Mesendoderm (in vitro differentiated cells): ENCODE measurements at regions not wholly inside any gene's neighbourhood (a gene's known extent, or its start where the extent isn't known, plus 50 kb on each side); places are given as distances from the start of the nearest gene placed in this dataset.

Experiments
- DNase-seq: peaks from one replicate; pipeline ENCODE4 v3.0.0; 2013
- H2AK5ac ChIP-seq: 2 replicates; pipeline ENCODE4 v1.6.1; 2013; ENCODE audit warnings: low read length, inconsistent platforms
- H2BK120ac ChIP-seq: 2 replicates; pipeline ENCODE4 v1.6.1; 2013; ENCODE audit warnings: low read depth, mild to moderate bottlenecking, low read length, moderate library complexity, mixed read lengths
- H2BK15ac ChIP-seq: replicated peaks from 2 replicates; pipeline ENCODE4 v1.6.1; 2013; ENCODE audit warnings: low read depth, mild to moderate bottlenecking, moderate library complexity
- H2BK5ac ChIP-seq: 2 replicates; pipeline ENCODE4 v1.6.1; 2013; ENCODE audit warnings: low read length, inconsistent platforms
- H3K18ac ChIP-seq: 2 replicates; pipeline ENCODE4 v1.6.1; 2013; ENCODE audit warnings: mild to moderate bottlenecking, low read length, mixed read lengths
- H3K23ac ChIP-seq: one replicate; pipeline ENCODE4 v1.6.1; 2013; ENCODE audit warnings: low read length
- H3K27ac ChIP-seq: 2 replicates; pipeline ENCODE4 v1.5.1; 2013; ENCODE audit warnings: low read depth, mild to moderate bottlenecking, inconsistent platforms, low read length, moderate library complexity
- H3K27me3 ChIP-seq: 2 replicates; pipeline ENCODE4 v1.6.1; 2013; ENCODE audit warnings: low read length, control low read depth, mild to moderate bottlenecking, inconsistent platforms; ENCODE audit not compliant: insufficient read depth, poor library complexity
- H3K36me3 ChIP-seq: 2 replicates; pipeline ENCODE4 v1.6.1; 2013; ENCODE audit warnings: low read length, inconsistent platforms; ENCODE audit not compliant: control insufficient read depth, insufficient read depth
- H3K4ac ChIP-seq: one replicate; pipeline ENCODE4 v1.6.1; 2013; ENCODE audit warnings: low read depth, mild to moderate bottlenecking, low read length, moderate library complexity
- H3K4me1 ChIP-seq: 2 replicates; pipeline ENCODE4 v1.6.1; 2013; ENCODE audit warnings: low read depth, low read length, inconsistent platforms; ENCODE audit not compliant: control insufficient read depth
- H3K4me2 ChIP-seq: 2 replicates; pipeline ENCODE4 v1.6.1; 2013; ENCODE audit warnings: low read length
- H3K4me3 ChIP-seq: 2 replicates; pipeline ENCODE4 v1.5.1; 2013; ENCODE audit warnings: mild to moderate bottlenecking, low read length
- H3K56ac ChIP-seq: one replicate; pipeline ENCODE4 v1.6.1; 2013; ENCODE audit warnings: low read length
- H3K79me1 ChIP-seq: 2 replicates; pipeline ENCODE4 v1.6.1; 2013; ENCODE audit warnings: low read length, inconsistent platforms
- H3K79me2 ChIP-seq: 2 replicates; pipeline ENCODE4 v1.6.1; 2013; ENCODE audit warnings: mild to moderate bottlenecking, low read length; ENCODE audit not compliant: control insufficient read depth, insufficient read depth
- H3K9ac ChIP-seq: 2 replicates; pipeline ENCODE4 v1.6.1; 2013; ENCODE audit warnings: low read length, inconsistent platforms
- H4K5ac ChIP-seq: one replicate; pipeline ENCODE4 v1.6.1; 2013; ENCODE audit warnings: low read length
- H4K8ac ChIP-seq: one replicate; pipeline ENCODE4 v1.6.1; 2013; ENCODE audit warnings: low read depth, mild to moderate bottlenecking, control low read depth, low read length, moderate library complexity
- WGBS: extraction: QIAGEN DNeasy Blood & Tissue Kit; methylation state at CpG from one replicate; pipeline ENCODE4 v1.1.7; 2013; ENCODE audit warnings: low lambda C conversion rate, missing lambda C conversion rate; ENCODE audit not compliant: insufficient coverage; ENCODE audit errors: extremely low coverage; 5-methylcytosine and 5-hydroxymethylcytosine counted together

DNA sequence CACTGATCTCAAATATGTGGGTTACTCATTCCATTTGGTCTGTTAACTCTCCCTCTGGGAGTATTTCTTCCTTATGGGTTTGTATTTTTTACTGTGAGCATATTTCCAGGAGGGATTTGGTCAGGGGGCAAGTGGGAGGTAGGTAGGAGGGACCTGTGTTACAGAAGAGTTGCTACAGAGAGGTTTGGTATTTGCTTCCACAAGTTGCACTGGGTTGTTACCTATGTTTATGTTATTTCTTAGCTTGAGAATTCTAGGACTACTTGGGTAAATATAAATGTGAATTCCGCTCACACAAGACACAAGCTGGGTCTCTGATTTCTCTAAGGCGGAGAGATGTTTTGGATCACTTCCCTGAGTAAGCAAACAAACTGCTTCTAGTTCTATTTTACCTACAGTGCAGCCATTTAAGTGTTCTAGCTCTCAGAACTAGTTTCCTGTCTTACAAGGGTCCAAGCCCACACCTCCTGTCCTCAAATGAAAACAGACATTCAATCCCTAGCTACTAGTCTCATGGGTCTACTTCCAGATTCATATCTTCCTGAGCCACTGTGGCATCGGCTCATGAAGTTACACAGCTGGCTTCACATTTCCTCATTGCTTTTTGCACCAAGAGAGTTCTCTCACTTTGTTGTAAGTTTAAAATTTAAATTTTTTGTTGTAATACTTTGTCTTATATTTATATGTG lies 75.4 kb upstream of the PPP1R3C start:
- no peak overlapping the region for H2AK5ac ChIP-seq
- H4K5ac ChIP-seq, result no peak overlapping the region
- H3K4me3 ChIP-seq, result no peak overlapping the region
- no peak overlapping the region for H3K4me2 ChIP-seq
- H3K79me2 ChIP-seq, result no peaks in the 10 kb centered on the region
- no peak for DNase-seq
- no peak overlapping the region for H2BK120ac ChIP-seq
- no peak overlapping the region for H4K8ac ChIP-seq
- H3K56ac ChIP-seq, result no peak overlapping the region
- H3K36me3 ChIP-seq, result no peaks in the 10 kb centered on the region
- no peak overlapping the region for H3K27ac ChIP-seq
- H2BK5ac ChIP-seq, result no peak overlapping the region
- H3K4ac ChIP-seq, result no peak overlapping the region
- no peak overlapping the region for H3K18ac ChIP-seq
- H3K27me3 ChIP-seq, result no peaks in the 10 kb centered on the region
- H3K79me1 ChIP-seq, result no peaks in the 10 kb centered on the region
- H3K9ac ChIP-seq, result no peak overlapping the region
- no peaks in the 10 kb centered on the region for H3K4me1 ChIP-seq
- WGBS, result no CpG with 5 or more reads among the region's 3 CpGs
- H3K23ac ChIP-seq, result no peak overlapping the region
- no peak overlapping the region for H2BK15ac ChIP-seq

DNA sequence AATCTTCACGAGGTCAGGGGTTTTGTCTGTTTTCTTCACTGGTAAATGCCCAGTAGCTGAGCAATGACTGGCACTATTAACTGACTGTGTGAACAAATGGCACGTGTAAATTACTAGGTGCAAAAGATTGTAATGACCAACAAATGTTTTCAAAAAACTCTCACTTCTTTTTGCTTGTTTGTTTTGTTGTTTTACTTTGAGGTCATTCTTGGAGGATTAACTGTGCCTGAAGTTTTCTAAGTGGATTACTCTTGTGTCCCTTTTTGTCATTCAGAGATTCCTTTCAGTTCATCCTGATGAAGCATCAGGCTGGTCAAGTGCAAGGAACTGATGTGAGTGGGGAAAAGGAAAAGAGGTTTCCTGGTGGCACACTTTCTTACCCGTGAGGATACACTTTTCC lies 74.4 kb upstream of the PPP1R3C start:
- Histone ChIP-seq H2BK120ac (no peak overlapping the region), H3K23ac (no peak overlapping the region), H3K56ac (no peak overlapping the region), H4K5ac (no peak overlapping the region), H3K18ac (no peak overlapping the region), H3K4me1 (no peaks in the 10 kb centered on the region), H3K4me2 (no peak overlapping the region), H2BK15ac (no peak overlapping the region), H3K4ac (no peak overlapping the region), H3K79me1 (no peaks in the 10 kb centered on the region), H3K36me3 (no peaks in the 10 kb centered on the region), H2AK5ac (no peak overlapping the region), H3K27me3 (no peaks in the 10 kb centered on the region), H3K4me3 (no peak overlapping the region), H3K27ac (no peak overlapping the region), H3K9ac (no peak overlapping the region), H2BK5ac (no peak overlapping the region), H3K79me2 (no peaks in the 10 kb centered on the region), H4K8ac (no peak overlapping the region)
- peak; percentile 22 for DNase-seq
- no CpG with 5 or more reads among the region's 3 CpGs for WGBS

- Histone ChIP-seq H3K36me3 (no peaks in the 10 kb centered on the region), H3K4me1 (no peaks in the 10 kb centered on the region), H3K9ac (no peak overlapping the region), H3K79me2 (no peaks in the 10 kb centered on the region), H3K4me2 (no peak overlapping the region), H4K8ac (no peak overlapping the region), H2BK5ac (no peak overlapping the region), H3K23ac (no peak overlapping the region), H3K27ac (no peak overlapping the region), H4K5ac (no peak overlapping the region), H3K79me1 (no peaks in the 10 kb centered on the region), H2BK120ac (no peak overlapping the region), H3K27me3 (no peaks in the 10 kb centered on the region), H3K56ac (no peak overlapping the region), H3K18ac (no peak overlapping the region), H2BK15ac (no peak overlapping the region), H3K4ac (no peak overlapping the region), H3K4me3 (no peak overlapping the region), H2AK5ac (no peak overlapping the region)
- no peak for DNase-seq
- no CpG with 5 or more reads among the region's 2 CpGs for WGBS
These were observed 73.2 kb upstream of the PPP1R3C start for GRCh38 chr10:91705948-91706670.

DNA sequence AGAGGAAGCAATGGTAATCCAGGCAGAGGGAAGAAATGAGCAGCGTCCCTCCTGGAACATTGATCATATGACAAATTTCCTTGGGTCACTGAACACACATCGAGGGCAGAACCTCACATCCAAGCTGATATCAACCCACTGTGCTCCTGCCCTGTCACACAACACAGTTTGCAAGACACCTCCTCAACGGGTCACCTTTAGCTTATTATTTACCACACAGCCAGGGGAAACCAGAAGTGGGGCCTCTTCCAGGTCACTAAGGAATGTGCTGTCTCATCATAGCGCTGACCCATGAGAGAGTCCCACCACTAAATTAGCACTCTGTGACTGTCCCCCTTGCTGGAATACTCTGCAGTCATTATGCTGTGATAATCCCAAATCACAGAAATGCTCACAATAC lies 69.7 kb upstream of the PPP1R3C start:
- Histone ChIP-seq H3K4me1 (no peaks in the 10 kb centered on the region), H3K9ac (no peak overlapping the region), H3K4ac (no peak overlapping the region), H4K8ac (no peak overlapping the region), H3K4me2 (no peak overlapping the region), H2AK5ac (no peak overlapping the region), H3K18ac (no peak overlapping the region), H3K27me3 (no peaks in the 10 kb centered on the region), H3K27ac (no peak overlapping the region), H3K36me3 (no peaks in the 10 kb centered on the region), H3K79me1 (no peaks in the 10 kb centered on the region), H4K5ac (no peak overlapping the region), H3K56ac (no peak overlapping the region), H3K23ac (no peak overlapping the region), H2BK15ac (no peak overlapping the region), H3K4me3 (no peak overlapping the region), H2BK5ac (no peak overlapping the region), H3K79me2 (no peaks in the 10 kb centered on the region), H2BK120ac (no peak overlapping the region)
- DNase-seq, result peak; percentile 7
- no CpG with 5 or more reads among the region's 4 CpGs for WGBS

DNA sequence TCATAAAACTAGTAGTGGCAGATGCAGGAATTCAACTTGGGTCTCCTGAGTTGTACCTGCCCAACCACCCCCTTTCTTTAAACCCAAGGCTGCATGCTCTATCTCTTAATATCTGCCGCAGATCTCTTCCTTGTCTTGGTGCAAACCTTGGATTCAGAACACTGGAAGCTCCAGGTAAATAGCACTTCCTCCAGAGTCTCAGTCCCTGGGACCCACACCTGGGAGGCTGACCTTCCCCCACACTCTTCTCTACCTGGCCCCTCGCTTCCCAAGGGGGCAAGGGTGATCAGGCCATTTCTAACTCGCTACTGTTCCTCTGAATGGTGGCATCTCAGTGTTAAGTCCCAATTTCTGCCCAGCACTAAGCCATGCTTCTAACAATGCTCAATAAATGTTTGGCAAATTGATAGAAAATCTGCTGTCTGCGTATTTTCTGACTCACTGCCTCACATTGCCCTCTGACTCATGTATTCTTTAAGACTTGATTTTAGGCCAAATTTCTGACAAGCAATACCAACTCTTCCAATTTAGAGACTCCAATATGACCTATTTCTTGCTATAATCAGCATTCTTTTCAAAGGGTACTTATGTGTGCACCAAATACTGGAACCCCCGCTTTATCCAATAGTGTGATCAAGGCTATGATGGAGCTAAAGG lies 68.0 kb upstream of the PPP1R3C start:
- no peak overlapping the region for H3K18ac ChIP-seq
- whole genome bisulfite sequencing, result no CpG with 5 or more reads among the region's 5 CpGs
- H2BK5ac ChIP-seq, result no peak overlapping the region
- DNase-seq, result no peak
- no peaks in the 10 kb centered on the region for H3K79me2 ChIP-seq
- no peaks in the 10 kb centered on the region for H3K79me1 ChIP-seq
- no peak overlapping the region for H3K4ac ChIP-seq
- H2BK120ac ChIP-seq, result no peak overlapping the region
- H3K4me1 ChIP-seq, result no peaks in the 10 kb centered on the region
- H3K56ac ChIP-seq, result no peak overlapping the region
- H3K27me3 ChIP-seq, result no peaks in the 10 kb centered on the region
- H2AK5ac ChIP-seq, result no peak overlapping the region
- no peak overlapping the region for H3K9ac ChIP-seq
- H3K23ac ChIP-seq, result no peak overlapping the region
- H3K4me2 ChIP-seq, result no peak overlapping the region
- H4K8ac ChIP-seq, result no peak overlapping the region
- no peak overlapping the region for H3K4me3 ChIP-seq
- H4K5ac ChIP-seq, result no peak overlapping the region
- no peak overlapping the region for H3K27ac ChIP-seq
- H2BK15ac ChIP-seq, result no peak overlapping the region
- H3K36me3 ChIP-seq, result no peaks in the 10 kb centered on the region
